MM.1S (cell line): ENCODE measurements at regions not wholly inside any gene's neighbourhood (a gene's known extent, or its start where the extent isn't known, plus 50 kb on each side); places are given as distances from the start of the nearest gene placed in this dataset.

Experiments used
- DNase-seq: peaks from one replicate; pipeline ENCODE4 v3.0.0-alpha.2; 2015
- H2AFZ ChIP-seq: fragments of 300-600 bp; sonication (generic); 2 replicates; pipeline ENCODE4 v1.6.0; 2016; ENCODE audit warnings: antibody characterized with exemption, low read length
- H3F3A ChIP-seq: fragments of 300-600 bp; sonication (generic); 2 replicates; pipeline ENCODE4 v1.6.1; 2016; ENCODE audit warnings: mild to moderate bottlenecking, antibody characterized with exemption, low read length, moderate library complexity, mixed read lengths; ENCODE audit not compliant: insufficient read depth
- H3K27ac ChIP-seq: fragments of 300-600 bp; sonication (generic); 2 replicates; pipeline ENCODE4 v1.5.1; 2016; ENCODE audit warnings: mild to moderate bottlenecking, low read length
- H3K27me3 ChIP-seq: fragments of 300-600 bp; sonication (generic); replicated peaks from 2 replicates; pipeline ENCODE4 v1.6.0; 2016; ENCODE audit warnings: low read length; ENCODE audit not compliant: insufficient read depth
- H3K36me3 ChIP-seq: fragments of 300-600 bp; sonication (generic); replicated peaks from 2 replicates; pipeline ENCODE4 v1.6.1; 2016; ENCODE audit warnings: mild to moderate bottlenecking, low read length, mixed read lengths; ENCODE audit not compliant: insufficient read depth
- H3K4me1 ChIP-seq: fragments of 300-600 bp; sonication (generic); 2 replicates; pipeline ENCODE4 v1.6.1; 2016; ENCODE audit warnings: low read length, mixed read lengths
- H3K4me2 ChIP-seq: fragments of 300-600 bp; sonication (generic); 2 replicates; pipeline ENCODE4 v1.6.0; 2016; ENCODE audit warnings: low read depth, low read length
- H3K4me3 ChIP-seq: fragments of 300-600 bp; sonication (generic); 2 replicates; pipeline ENCODE4 v1.5.1; 2016; ENCODE audit warnings: low read length, mixed read lengths
- H3K79me2 ChIP-seq: fragments of 300-600 bp; sonication (generic); 2 replicates; pipeline ENCODE4 v1.6.1; 2016; ENCODE audit warnings: mixed run types, low read length, mixed read lengths
- H3K9ac ChIP-seq: fragments of 300-600 bp; sonication (generic); 2 replicates; pipeline ENCODE4 v1.6.1; 2016; ENCODE audit warnings: low read length, mixed read lengths
- H3K9me2 ChIP-seq: fragments of 300-600 bp; sonication (generic); replicated peaks from 2 replicates; pipeline ENCODE4 v1.6.1; 2016; ENCODE audit warnings: mild to moderate bottlenecking, low read length, mixed read lengths; ENCODE audit not compliant: insufficient read depth
- H3K9me3 ChIP-seq: fragments of 300-600 bp; sonication (generic); replicated peaks from 2 replicates; pipeline ENCODE4 v1.6.1; 2016; ENCODE audit warnings: mild to moderate bottlenecking, low read length, mixed read lengths; ENCODE audit not compliant: insufficient read depth
- H4K20me1 ChIP-seq: fragments of 300-600 bp; sonication (generic); 2 replicates; pipeline ENCODE4 v1.6.1; 2016; ENCODE audit warnings: mild to moderate bottlenecking, low read length, moderate library complexity, mixed read lengths; ENCODE audit not compliant: insufficient read depth
- CTCF ChIP-seq: fragments of 300-600 bp; sonication (generic); IDR thresholded peaks from 2 replicates; pipeline ENCODE4 v1.5.1; 2016; ENCODE audit warnings: antibody characterized with exemption, low read length, mixed read lengths
- EZH2 ChIP-seq: fragments of 300-600 bp; sonication (generic); optimal IDR thresholded peaks from 2 replicates; pipeline ENCODE3; 2017; ENCODE audit warnings: low read depth, mild to moderate bottlenecking, antibody characterized with exemption, low read length, mixed read lengths
- EZH2phosphoT487 ChIP-seq: fragments of 300-600 bp; sonication (generic); IDR thresholded peaks from 2 replicates; pipeline ENCODE4 v1.6.1; 2018; ENCODE audit warnings: antibody characterized with exemption, low read length

- Histone ChIP-seq H3F3A (no peaks in the 10 kb centered on the region), H3K9me2 (no peaks in the 10 kb centered on the region), H2AFZ (no peak overlapping the region), H3K79me2 (no peaks in the 10 kb centered on the region), H3K27me3 (no peaks in the 10 kb centered on the region), H3K9ac (no peak overlapping the region), H3K4me3 (no peak overlapping the region), H3K9me3 (no peaks in the 10 kb centered on the region), H3K4me1 (no peaks in the 10 kb centered on the region), H3K4me2 (no peak overlapping the region), H3K36me3 (no peaks in the 10 kb centered on the region), H4K20me1 (no peaks in the 10 kb centered on the region), H3K27ac (no peak overlapping the region)
- no peak for TF ChIP-seq EZH2phosphoT487
- no peak for DNase-seq
These were observed 396.1 kb upstream of the CCNG1 start for GRCh38 chr5:163041254-163041653.

- Histone ChIP-seq H3K4me1 (no peaks in the 10 kb centered on the region), H3K4me2 (no peak overlapping the region), H2AFZ (no peak overlapping the region), H3K36me3 (no peaks in the 10 kb centered on the region), H3F3A (no peaks in the 10 kb centered on the region), H3K4me3 (no peak overlapping the region), H3K9me3 (no peaks in the 10 kb centered on the region), H3K27me3 (no peaks in the 10 kb centered on the region), H3K79me2 (no peaks in the 10 kb centered on the region), H3K9ac (no peak overlapping the region), H4K20me1 (no peaks in the 10 kb centered on the region), H3K27ac (no peak overlapping the region), H3K9me2 (no peaks in the 10 kb centered on the region)
- TF ChIP-seq CTCF = peak; percentile 66
- no peak for TF ChIP-seq EZH2phosphoT487
- no peak for TF ChIP-seq EZH2
- peak; percentile 47 for DNase-seq
These were observed 357.8 kb upstream of the CCNG1 start for GRCh38 chr5:163079618-163080017.

GRCh38 chr5:163089230-163089629 is 348.2 kb upstream of the CCNG1 start:
- Histone ChIP-seq H3K36me3 (no peaks in the 10 kb centered on the region), H3K4me2 (no peak overlapping the region), H3F3A (peaks cover 4% of the 10 kb centered on the region; the same call in 1 of the 2 replicates), H3K79me2 (no peaks in the 10 kb centered on the region), H3K4me1 (peaks cover 11% of the 10 kb centered on the region), H3K9me3 (no peaks in the 10 kb centered on the region), H3K9ac (no peak overlapping the region), H3K27me3 (no peaks in the 10 kb centered on the region), H2AFZ (no peak overlapping the region), H3K27ac (no peak overlapping the region), H3K4me3 (no peak overlapping the region), H4K20me1 (no peaks in the 10 kb centered on the region), H3K9me2 (no peaks in the 10 kb centered on the region)
- no peak for DNase-seq
- TF ChIP-seq CTCF (no peak), EZH2phosphoT487 (no peak), EZH2 (no peak)

- Histone ChIP-seq H3K9ac (no peak overlapping the region), H3K9me2 (no peaks in the 10 kb centered on the region), H3K9me3 (no peaks in the 10 kb centered on the region), H3K79me2 (no peaks in the 10 kb centered on the region), H4K20me1 (no peaks in the 10 kb centered on the region), H3F3A (peaks cover 11% of the 10 kb centered on the region; the same call in 1 of the 2 replicates), H3K4me2 (no peak overlapping the region), H3K27me3 (no peaks in the 10 kb centered on the region), H3K4me3 (no peak overlapping the region), H3K27ac (no peak overlapping the region), H2AFZ (no peak overlapping the region), H3K36me3 (no peaks in the 10 kb centered on the region), H3K4me1 (peaks cover 13% of the 10 kb centered on the region)
- DNase-seq = no peak
- no peak for TF ChIP-seq EZH2phosphoT487
These were observed 347.5 kb upstream of the CCNG1 start for GRCh38 chr5:163089926-163090325.
